ENCODE measurements at regions not wholly inside any gene's neighbourhood (a gene's known extent, or its start where the extent isn't known, plus 50 kb on each side); places are given as distances from the start of the nearest gene placed in this dataset.

DNA sequence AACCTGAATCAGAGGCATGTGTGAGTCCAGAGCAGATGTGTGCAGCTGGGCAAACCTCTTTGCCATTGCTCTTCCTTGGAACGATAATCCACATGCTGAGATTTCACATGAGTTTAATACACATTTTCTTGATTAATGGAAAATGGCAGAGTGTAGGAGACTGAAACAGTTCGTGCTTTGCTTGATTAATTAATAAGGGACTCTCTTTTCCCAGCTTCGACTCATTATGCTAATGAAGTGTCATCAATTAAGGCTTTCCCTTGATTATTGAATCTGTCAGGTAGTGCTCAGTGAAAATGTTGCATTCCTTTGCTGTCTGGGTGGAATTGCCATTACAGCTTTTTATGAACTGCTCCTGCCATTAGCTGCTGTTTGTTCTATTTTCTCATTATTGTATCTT lies 487.7 kb upstream of the NOVA1 start:
- no peak for DNase-seq (ENCODE audit: low spot score)

DNA sequence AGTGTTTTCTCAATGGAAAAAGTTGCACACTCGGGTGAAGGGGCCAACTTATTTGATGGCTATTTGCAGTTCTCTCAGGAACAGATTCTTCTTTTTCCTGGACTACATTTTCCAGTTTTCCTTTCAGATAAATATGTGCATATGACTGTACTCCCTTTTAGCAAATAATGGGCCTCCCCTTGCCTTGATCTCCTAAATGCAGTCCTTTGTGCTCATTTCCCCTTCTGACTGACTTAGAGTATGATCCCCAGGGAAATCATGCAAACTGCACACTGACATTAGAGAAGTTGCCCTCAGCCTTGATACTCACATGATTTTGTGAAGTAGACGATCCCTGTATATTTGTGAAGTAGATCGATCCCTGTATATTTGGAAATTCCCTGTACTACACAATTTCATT lies 492.9 kb upstream of the NOVA1 start:
- no peak for DNase-seq (ENCODE audit: low spot score)

DNA sequence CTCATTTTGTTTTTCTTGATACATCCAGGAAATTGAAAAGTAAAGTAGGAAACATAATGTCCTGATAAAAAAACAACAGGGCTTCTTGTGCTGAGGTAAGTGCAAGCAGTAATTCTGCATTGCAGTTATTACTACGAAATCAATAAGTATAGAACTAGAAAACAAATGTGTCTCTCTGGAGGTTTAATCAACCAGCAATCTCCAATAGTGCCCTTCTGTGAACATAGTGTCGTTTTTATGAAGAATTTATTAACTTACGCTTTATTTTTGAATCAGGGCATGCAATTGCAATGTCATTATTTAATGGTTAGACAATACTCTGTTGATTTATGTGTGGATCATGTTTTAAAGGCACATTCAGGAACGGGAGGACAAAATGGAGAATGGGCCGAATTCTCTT lies 494.1 kb upstream of the NOVA1 start:
- no peak for DNase-seq (ENCODE audit: low spot score)

DNA sequence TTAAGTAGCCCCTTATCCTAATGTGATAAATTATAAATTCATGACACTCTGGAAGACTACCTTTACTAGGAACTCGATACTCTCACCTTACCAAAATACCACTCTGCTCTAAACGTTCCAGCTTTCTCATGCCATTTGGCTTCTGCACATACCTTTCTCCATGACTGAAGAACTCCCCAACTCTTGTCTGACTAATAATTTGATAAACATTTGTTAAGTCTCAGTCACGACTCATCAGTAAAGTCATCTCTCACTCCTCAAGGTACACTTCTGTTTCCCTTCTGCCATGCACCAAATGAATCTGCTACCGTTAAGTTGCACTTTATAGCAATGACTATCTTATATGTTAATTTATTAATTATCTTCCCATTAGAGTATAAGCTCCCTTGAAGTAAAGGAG lies 498.3 kb upstream of the NOVA1 start:
- no peak for DNase-seq (ENCODE audit: low spot score)

GRCh38 chr14:27098451-27098850 lies 500.6 kb upstream of the NOVA1 start:
- DNase-seq (ENCODE audit: low spot score): no peak

DNA sequence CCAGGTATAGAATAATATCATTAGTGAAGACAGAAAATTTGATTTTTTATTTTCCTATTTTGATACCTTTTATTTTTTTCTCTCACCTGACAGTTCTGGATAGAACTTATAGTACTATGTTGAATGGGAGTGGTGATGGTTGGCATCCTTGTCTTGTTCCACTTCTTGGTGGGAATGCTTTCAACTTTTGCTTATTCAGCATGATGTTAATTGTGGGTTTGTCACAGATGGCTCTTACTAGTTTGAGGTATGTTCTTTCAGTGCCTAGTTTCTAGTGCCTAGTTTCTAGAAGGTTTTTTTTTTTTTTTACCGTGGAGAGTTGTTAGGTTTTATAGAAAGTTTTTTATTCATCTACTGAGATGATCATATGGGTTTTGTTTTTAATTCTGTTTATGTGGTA lies 516.3 kb upstream of the NOVA1 start:
- no peak for DNase-seq (ENCODE audit: low spot score)

DNA sequence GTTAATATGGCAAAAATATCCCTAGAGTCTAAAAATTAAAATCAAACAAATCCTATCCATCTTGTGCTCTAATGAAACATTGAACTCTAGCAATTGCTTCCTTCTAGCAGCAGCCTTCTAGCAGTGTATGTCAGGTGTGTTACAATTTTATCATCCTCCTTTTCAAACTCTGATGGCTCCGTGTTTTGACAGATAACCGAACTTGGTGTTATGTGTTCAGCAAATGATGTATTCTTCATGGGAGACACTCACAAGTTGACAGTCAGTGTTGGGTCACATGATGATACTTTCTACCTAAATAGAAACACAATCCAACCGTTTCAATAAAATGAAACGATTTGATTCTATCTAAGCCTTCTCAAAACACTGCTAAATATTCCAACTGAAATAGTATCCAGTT lies 525.3 kb upstream of the NOVA1 start:
- no peak for DNase-seq (ENCODE audit: low spot score)

DNA sequence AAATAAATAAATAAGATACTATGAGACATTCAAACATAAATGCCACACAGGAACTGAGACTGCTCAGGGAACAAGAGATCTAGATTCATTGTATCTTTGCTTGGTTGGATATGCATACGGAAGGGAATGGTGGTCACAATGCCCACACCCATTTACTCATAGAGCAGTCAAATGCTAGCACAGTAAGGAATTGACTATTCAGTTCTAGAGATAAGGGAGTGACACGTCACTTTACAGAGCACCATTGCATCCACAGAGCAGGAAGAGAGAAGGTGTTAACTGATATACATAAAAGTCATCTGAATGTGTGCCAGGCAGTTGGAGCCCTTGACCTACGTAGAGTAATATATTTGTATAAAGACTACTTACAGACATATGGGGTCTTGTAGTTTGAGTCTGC lies 530.0 kb upstream of the NOVA1 start:
- DNase-seq (ENCODE audit: low spot score): no peak

DNA sequence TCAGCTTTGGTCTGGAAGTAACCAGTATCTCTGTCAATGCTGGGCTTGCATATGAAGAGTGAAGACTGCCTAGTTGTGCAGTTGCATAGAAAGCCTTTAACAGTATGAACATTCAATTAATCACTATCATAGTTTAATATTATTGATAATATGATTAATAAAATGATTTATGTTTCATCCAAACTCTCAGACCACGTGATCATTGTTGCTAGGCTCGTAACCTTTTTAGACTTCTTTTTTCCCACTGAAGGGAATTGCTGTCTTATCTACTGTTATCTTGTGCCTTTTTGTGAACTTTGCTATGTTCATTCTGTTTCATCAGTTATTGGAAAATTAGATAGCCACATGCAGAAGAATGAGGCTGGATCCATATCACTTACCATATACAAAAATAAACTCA lies 536.4 kb upstream of the NOVA1 start:
- DNase-seq (ENCODE audit: low spot score): no peak

DNA sequence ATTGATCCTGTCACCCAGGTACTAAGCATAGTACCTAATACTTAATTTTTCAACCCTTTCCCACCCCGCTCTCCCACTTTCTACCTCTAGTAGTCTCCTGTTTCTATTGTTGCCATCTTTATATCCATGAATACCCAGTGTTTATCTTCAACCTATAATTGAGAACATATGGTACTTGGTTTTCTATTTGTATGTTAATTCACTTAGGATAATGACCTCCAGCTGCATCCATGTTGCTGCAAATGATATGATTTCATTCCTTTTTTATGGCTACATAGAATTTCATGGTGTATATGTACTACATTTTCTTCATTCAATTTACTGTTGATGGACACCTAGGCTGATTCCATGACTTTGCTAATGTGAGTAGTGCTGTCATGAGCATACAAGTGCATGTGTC lies 547.3 kb upstream of the NOVA1 start:
- DNase-seq (ENCODE audit: low spot score): no peak

GRCh38 chr14:27148143-27148542 lies 550.3 kb upstream of the NOVA1 start:
- DNase-seq (ENCODE audit: low spot score): no peak

GRCh38 chr14:27164139-27164538 lies 566.3 kb upstream of the NOVA1 start:
- no peak for DNase-seq (ENCODE audit: low spot score)

- no peak for DNase-seq (ENCODE audit: low spot score)
Measured at GRCh38 chr14:27175489-27175888, 577.7 kb upstream of the NOVA1 start.

- DNase-seq (ENCODE audit: low spot score): no peak
Measured at GRCh38 chr14:27181333-27181732, 583.5 kb upstream of the NOVA1 start.

GRCh38 chr14:27184427-27184826 lies 586.6 kb upstream of the NOVA1 start:
- DNase-seq (ENCODE audit: low spot score): peak; percentile 14

DNA sequence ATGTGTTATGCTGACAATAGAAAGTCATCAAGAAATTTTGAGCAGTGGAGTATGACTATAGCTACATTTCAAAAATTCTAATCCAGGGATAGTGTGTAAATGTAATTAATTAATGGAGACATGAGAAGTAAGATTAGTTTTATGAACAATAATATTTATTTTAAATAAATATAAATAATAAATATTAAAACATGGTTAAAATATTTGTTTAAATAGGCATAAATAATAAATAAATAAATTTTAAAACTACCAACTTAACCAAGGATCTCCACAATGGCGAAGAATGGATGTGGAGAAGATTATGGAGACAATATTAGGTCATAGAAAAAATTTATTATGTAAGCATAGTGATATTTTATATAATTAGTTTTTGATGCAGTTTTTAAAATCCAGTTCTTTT lies 588.2 kb upstream of the NOVA1 start:
- no peak for DNase-seq (ENCODE audit: low spot score)

DNA sequence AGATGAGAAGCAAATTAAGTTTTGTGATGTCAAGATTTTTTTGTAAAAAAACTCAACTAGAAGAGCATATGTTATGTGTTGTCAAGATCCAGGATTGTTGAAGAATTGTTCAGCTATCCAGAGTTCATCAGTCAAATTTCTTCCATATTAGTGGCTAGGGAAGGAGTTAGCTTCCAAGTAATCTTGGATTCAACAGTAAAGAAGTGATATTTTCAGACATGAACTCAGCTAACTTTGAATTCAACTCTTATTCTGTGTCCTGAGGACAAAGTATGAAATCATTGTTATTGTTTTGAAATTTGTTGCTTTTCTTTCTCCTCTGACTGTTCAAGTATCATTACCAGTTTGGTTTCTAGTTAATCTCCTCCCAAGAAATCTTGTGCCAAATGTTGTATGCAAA lies 589.3 kb upstream of the NOVA1 start:
- no peak for DNase-seq (ENCODE audit: low spot score)

DNA sequence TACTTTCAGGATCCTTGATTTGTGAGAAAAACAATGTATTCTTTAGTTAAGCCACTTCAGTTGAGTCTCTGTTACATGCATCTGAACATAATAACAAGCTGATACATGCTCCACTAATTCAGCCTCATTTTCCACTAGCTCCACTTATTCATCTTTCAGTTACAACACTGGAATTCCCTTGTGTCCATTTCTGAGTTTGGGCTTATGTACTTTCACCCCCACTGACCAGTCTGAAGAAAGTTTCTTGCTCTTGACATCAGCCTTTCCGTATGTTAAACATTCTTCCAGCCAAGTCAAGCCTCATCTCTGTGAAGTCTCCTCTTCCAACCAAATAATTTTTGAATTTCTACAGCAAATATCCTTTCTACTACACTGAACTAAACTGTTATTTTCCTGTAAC lies 592.5 kb upstream of the NOVA1 start:
- no peak for DNase-seq (ENCODE audit: low spot score)

- DNase-seq (ENCODE audit: low spot score): no peak
Measured at GRCh38 chr14:27199272-27199671, 601.4 kb upstream of the NOVA1 start.

DNA sequence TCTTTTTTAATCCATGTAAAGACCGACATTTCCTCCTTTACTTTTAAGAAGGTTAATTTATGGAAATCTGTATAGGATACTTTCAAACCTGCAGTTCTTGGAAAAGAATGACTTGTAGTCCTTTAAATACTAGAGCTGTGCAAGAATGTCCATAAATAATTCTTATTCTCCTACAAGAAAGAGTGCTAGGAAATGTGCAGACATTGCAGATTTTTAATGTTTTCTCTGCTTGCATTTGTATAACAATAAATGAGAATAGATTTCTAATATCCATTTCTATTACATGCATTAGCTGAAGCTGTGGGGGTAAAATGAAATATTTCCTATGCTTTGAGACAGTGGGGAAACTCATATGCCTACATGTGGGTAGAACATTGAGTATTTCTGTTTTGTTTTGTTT lies 607.2 kb upstream of the NOVA1 start:
- DNase-seq (ENCODE audit: low spot score): no peak

DNA sequence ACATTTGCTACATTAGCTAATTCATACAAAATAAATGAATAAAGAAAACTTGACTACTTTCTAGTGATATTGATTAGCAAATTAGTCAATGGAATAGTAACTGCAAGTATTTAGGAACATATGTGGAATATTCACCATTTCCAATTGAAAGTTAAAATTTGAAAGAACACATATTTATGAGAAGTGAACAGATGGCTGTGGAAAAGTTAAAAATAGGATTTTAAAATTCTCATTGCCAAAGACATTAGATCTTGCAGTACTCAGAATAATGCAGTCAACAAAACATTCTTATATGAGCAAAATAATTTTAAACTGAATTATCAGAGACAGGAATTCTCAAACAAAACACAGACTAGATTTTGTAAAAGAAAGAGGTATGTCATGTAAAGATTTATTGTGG lies 613.9 kb upstream of the NOVA1 start:
- DNase-seq (ENCODE audit: low spot score): no peak

DNA sequence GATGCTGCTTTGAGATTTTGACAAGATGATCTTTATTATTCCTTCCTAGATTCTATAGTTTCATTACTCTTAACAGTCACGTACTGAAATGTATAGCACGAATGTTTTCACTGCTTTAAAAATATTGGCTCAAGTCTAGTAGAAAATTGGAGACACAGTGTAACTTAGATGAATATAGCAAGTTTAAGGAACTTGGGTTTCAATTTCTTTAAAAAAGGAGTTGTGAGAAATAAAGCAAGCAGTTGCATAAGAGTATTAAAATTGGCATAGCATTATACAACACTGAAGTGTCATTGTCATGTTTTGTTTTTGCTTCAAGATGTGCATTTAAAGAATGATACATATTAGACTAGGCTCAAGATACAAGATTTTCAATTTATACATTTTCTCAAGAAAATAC lies 624.8 kb upstream of the NOVA1 start:
- DNase-seq (ENCODE audit: low spot score): no peak

DNA sequence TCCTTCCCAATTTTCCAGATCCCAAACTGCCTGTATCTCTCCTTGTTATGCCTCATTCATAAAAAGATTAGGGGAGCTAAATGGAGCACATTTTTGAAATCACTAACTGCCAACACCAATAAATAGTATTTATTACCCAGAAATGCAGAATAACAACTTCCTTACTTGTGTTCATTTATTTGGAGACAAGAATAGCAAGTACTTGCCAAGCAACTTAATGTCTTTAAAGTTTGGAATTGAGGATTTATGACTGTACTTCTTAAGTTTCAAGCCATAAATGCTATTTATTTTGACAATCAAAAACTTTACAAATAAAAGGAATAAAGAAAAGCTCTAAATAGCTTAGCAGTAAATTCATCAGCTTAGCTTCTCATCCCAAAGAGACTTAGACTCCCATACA lies 626.1 kb upstream of the NOVA1 start:
- DNase-seq (ENCODE audit: low spot score): no peak

GRCh38 chr14:27228053-27228452 lies 630.2 kb upstream of the NOVA1 start:
- no peak for DNase-seq (ENCODE audit: low spot score)

GRCh38 chr14:27234331-27234730 lies 636.5 kb upstream of the NOVA1 start:
- DNase-seq (ENCODE audit: low spot score): no peak
